Stimulated activated CD4-positive, alpha-beta T cell treated with anti-CD3 and anti-CD28 coated beads, Interleukin-1b, Interleukin-23, amount 100 ng/mL, for 1 hour (primary cell): ENCODE measurements at regions not wholly inside any gene's neighbourhood (a gene's known extent, or its start where the extent isn't known, plus 50 kb on each side); places are given as distances from the start of the nearest gene placed in this dataset.
"Not testable (repeated sequence)": the region's sequence is repeated elsewhere in the genome, so short reads cannot be mapped to it uniquely, and the experiment has no call there.

Source experiments
- DNase-seq, 2 donors: peaks; one replicate each; pipeline ENCODE4 v3.0.0-alpha.2; 2020; ENCODE audit warnings: low read depth in 2 of 2

- no peak for DNase-seq
These were observed 414.3 kb upstream of the NR5A2 start for GRCh38 chr1:199612976-199613774.

GRCh38 chr1:199616947-199617346 lies 410.6 kb upstream of the NR5A2 start:
- DNase-seq = no peak

GRCh38 chr1:199619223-199619622 lies 408.3 kb upstream of the NR5A2 start:
- DNase-seq = no peak

GRCh38 chr1:199626228-199626627 lies 401.3 kb upstream of the NR5A2 start:
- not testable (repeated sequence) for DNase-seq

GRCh38 chr1:199629624-199630023 lies 397.9 kb upstream of the NR5A2 start:
- no peak for DNase-seq

- no peak for DNase-seq
These were observed 388.1 kb upstream of the NR5A2 start for GRCh38 chr1:199639453-199639852.

- DNase-seq = no peak
These were observed 386.0 kb upstream of the NR5A2 start for GRCh38 chr1:199641531-199641930.

- DNase-seq = no peak
These were observed 382.6 kb upstream of the NR5A2 start for GRCh38 chr1:199644912-199645311.

- DNase-seq = no peak
These were observed 380.7 kb upstream of the NR5A2 start for GRCh38 chr1:199646761-199647160.

- DNase-seq = no peak
These were observed 370.1 kb upstream of the NR5A2 start for GRCh38 chr1:199657449-199657848.

GRCh38 chr1:199660071-199660470 lies 367.4 kb upstream of the NR5A2 start:
- DNase-seq = no peak

GRCh38 chr1:199665371-199665770 lies 362.1 kb upstream of the NR5A2 start:
- no peak for DNase-seq

- DNase-seq = no peak
These were observed 360.4 kb upstream of the NR5A2 start for GRCh38 chr1:199667089-199667488.

GRCh38 chr1:199669916-199670315 lies 357.6 kb upstream of the NR5A2 start:
- no peak for DNase-seq

GRCh38 chr1:199671684-199672083 lies 355.8 kb upstream of the NR5A2 start:
- DNase-seq = no peak

GRCh38 chr1:199675937-199676336 lies 351.6 kb upstream of the NR5A2 start:
- no peak for DNase-seq

- no peak for DNase-seq
These were observed 348.7 kb upstream of the NR5A2 start for GRCh38 chr1:199678771-199679170.

GRCh38 chr1:199682081-199682480 lies 345.4 kb upstream of the NR5A2 start:
- no peak for DNase-seq

GRCh38 chr1:199684686-199685273 lies 342.7 kb upstream of the NR5A2 start:
- no peak for DNase-seq

- no peak for DNase-seq
These were observed 342.1 kb upstream of the NR5A2 start for GRCh38 chr1:199685369-199685768.

GRCh38 chr1:199687321-199687720 lies 340.2 kb upstream of the NR5A2 start:
- no peak for DNase-seq

GRCh38 chr1:199688133-199688676 lies 339.3 kb upstream of the NR5A2 start:
- DNase-seq = no peak

GRCh38 chr1:199688774-199689173 lies 338.7 kb upstream of the NR5A2 start:
- DNase-seq = no peak
